GM23248 (cell line): ENCODE measurements at regions not wholly inside any gene's neighbourhood (a gene's known extent, or its start where the extent isn't known, plus 50 kb on each side); places are given as distances from the start of the nearest gene placed in this dataset.

Source experiments
- DNase-seq: peaks from one replicate; pipeline ENCODE4 v3.0.0-alpha.2; 2015
- H2AFZ ChIP-seq: fragments of 200-600 bp; sonication (generic); 2 replicates; pipeline ENCODE4 v1.6.1; 2016; ENCODE audit warnings: antibody characterized with exemption
- H3F3A ChIP-seq: fragments of 200-600 bp; sonication (generic); 2 replicates; pipeline ENCODE4 v1.6.1; 2016; ENCODE audit warnings: mild to moderate bottlenecking, antibody characterized with exemption, mixed run types; ENCODE audit not compliant: insufficient read depth
- H3K27ac ChIP-seq: fragments of 200-600 bp; sonication (generic); 2 replicates; pipeline ENCODE4 v1.5.1; 2016; ENCODE audit warnings: mild to moderate bottlenecking
- H3K27me3 ChIP-seq: fragments of 200-600 bp; sonication (generic); replicated peaks from 2 replicates; pipeline ENCODE4 v1.6.1; 2016; ENCODE audit warnings: mild to moderate bottlenecking; ENCODE audit not compliant: insufficient read depth
- H3K36me3 ChIP-seq: fragments of 200-600 bp; sonication (generic); 2 replicates; pipeline ENCODE4 v1.6.1; 2016; ENCODE audit warnings: low read depth, mild to moderate bottlenecking
- H3K4me1 ChIP-seq: fragments of 200-600 bp; sonication (generic); 2 replicates; pipeline ENCODE4 v1.6.1; 2016; ENCODE audit warnings: mild to moderate bottlenecking; ENCODE audit not compliant: insufficient read depth
- H3K4me2 ChIP-seq: fragments of 200-600 bp; sonication (generic); one replicate; pipeline ENCODE4 v1.6.1; 2016; ENCODE audit warnings: mild to moderate bottlenecking; ENCODE audit not compliant: unreplicated experiment
- H3K4me3 ChIP-seq: fragments of 200-600 bp; sonication (generic); 2 replicates; pipeline ENCODE4 v1.5.1; 2016; ENCODE audit warnings: mild to moderate bottlenecking
- H3K79me2 ChIP-seq: fragments of 200-600 bp; sonication (generic); 2 replicates; pipeline ENCODE4 v1.6.1; 2016; ENCODE audit warnings: mild to moderate bottlenecking; ENCODE audit not compliant: insufficient read depth
- H3K9ac ChIP-seq: fragments of 200-600 bp; sonication (generic); 2 replicates; pipeline ENCODE4 v1.6.1; 2016; ENCODE audit warnings: mild to moderate bottlenecking
- H3K9me2 ChIP-seq: fragments of 200-600 bp; sonication (generic); 2 replicates; pipeline ENCODE4 v1.6.1; 2016; ENCODE audit warnings: mixed run types, mild to moderate bottlenecking, moderate library complexity; ENCODE audit not compliant: insufficient read depth
- H3K9me3 ChIP-seq: fragments of 200-600 bp; sonication (generic); one replicate; pipeline ENCODE4 v1.6.1; 2017; ENCODE audit warnings: low read depth
- H4K20me1 ChIP-seq: fragments of 200-600 bp; sonication (generic); 2 replicates; pipeline ENCODE4 v1.6.0; 2016; ENCODE audit not compliant: insufficient read depth
- EZH2 ChIP-seq: fragments of 200-600 bp; sonication (generic); IDR thresholded peaks from 2 replicates; pipeline ENCODE4 v1.6.1; 2018; ENCODE audit warnings: antibody characterized with exemption, mild to moderate bottlenecking; ENCODE audit not compliant: insufficient read depth, poor library complexity, severe bottlenecking
- EZH2phosphoT487 ChIP-seq: fragments of 200-600 bp; sonication (generic); IDR thresholded peaks from 2 replicates; pipeline ENCODE4 v1.6.1; 2018; ENCODE audit warnings: antibody characterized with exemption, moderate library complexity, mild to moderate bottlenecking, low read depth; ENCODE audit not compliant: insufficient read depth
- WGBS, 2 experiments: methylation state at CpG; one replicate each; pipeline ENCODE4 v1.1.6; 2015 to 2017; ENCODE audit warnings: low lambda C conversion rate in 2 of 2, low coverage in 1 of 2; ENCODE audit errors: missing lambda C conversion rate in 2 of 2; 5-methylcytosine and 5-hydroxymethylcytosine counted together
- in situ Hi-C: fragments of 300-500 bp; cut with MboI; formaldehyde crosslinking; loops from 2 replicates; pipeline ENCODE4 v1.15.0; 2020

GRCh38 chr14:55749946-55750345, 169.9 kb downstream of the KTN1 start:
- Histone ChIP-seq H2AFZ (no peak overlapping the region), H3K79me2 (no peaks in the 10 kb centered on the region), H3K27ac (no peak overlapping the region), H3K9ac (no peak overlapping the region), H3K4me2 (no peak overlapping the region), H3K36me3 (no peaks in the 10 kb centered on the region), H3K9me3 (no peaks in the 10 kb centered on the region), H4K20me1 (no peaks in the 10 kb centered on the region), H3F3A (no peaks in the 10 kb centered on the region), H3K4me1 (no peaks in the 10 kb centered on the region), H3K27me3 (no peaks in the 10 kb centered on the region), H3K9me2 (no peaks in the 10 kb centered on the region), H3K4me3 (no peak overlapping the region)
- in situ Hi-C loops = no loop called here
- WGBS, 2 experiments = 80 to 81% methylated on average over 8 of the region's 8 CpGs
- no peak for DNase-seq
- TF ChIP-seq EZH2phosphoT487 (no peak), EZH2 (no peak)

DNA sequence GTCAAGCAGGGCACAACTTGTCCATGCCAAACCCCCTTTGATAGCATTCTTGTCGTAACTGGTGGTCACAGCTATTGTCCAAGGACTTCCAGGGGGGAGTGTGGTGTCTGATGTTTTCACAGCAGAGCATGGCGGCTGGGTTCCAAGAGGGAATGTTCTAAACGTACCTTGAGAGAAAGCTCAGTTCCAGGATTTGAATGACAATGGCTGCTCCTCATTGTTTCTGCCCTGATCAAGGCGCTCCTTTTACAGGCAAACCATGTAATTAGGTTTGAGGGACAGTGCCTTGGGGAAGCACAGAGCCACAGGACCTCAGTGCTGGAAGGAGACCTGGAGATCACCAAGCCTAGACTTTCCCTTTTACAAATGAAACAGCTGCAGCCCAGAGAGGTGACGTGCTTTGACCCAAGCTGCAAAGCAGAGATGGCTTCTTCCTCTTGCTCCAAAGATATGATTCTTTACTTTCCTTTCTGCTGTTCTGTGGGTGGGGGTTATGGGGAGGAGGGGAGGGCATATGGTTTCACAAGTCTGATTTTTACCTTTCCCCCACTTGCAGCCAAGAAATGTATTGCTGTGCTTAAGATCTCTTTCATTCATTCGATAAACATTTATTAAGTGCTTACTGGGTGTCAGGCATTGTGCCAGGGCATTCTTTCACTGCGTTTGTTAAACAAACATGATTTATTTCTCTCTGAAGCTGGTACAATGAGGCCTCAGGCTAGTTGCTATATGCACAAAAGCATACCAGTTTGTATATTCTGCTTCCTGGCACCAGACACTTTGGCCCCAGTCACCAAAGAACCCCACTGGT, 172.8 kb downstream of the KTN1 start:
- H3K27ac ChIP-seq = no peak overlapping the region
- H3K27me3 ChIP-seq = no peaks in the 10 kb centered on the region
- H3K4me2 ChIP-seq = no peak overlapping the region
- no peaks in the 10 kb centered on the region for H4K20me1 ChIP-seq
- no peak overlapping the region for H3K9ac ChIP-seq
- in situ Hi-C loops = no loop called here
- H3K9me2 ChIP-seq = no peaks in the 10 kb centered on the region
- no peaks in the 10 kb centered on the region for H3K9me3 ChIP-seq
- no peaks in the 10 kb centered on the region for H3K4me1 ChIP-seq
- peak; percentile 39 for DNase-seq
- TF ChIP-seq EZH2phosphoT487 = no peak
- no peak overlapping the region for H2AFZ ChIP-seq
- H3K36me3 ChIP-seq = no peaks in the 10 kb centered on the region
- no peaks in the 10 kb centered on the region for H3F3A ChIP-seq
- WGBS, 2 experiments = 56 to 57% methylated on average over 7 of the region's 7 CpGs
- H3K79me2 ChIP-seq = no peaks in the 10 kb centered on the region
- no peak overlapping the region for H3K4me3 ChIP-seq

DNA sequence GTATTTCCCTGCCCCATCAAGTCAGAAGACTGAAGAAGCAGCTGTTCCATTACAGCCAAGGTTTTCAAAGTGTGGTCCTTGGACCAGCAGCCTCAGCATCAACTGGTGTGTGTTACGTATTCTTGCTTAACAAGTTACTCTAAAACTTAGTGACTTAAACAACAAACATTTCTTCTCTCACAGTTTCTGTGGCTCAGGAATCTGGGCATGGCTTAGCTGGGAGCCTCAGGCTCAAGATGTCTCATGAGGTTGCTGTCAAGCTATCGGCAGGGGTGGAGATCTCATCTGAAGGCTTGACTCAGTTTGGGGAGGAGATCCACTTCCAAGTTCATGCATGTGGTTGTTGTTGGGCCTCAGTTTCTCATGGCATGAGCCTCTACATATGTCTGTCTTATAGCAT, 174.5 kb downstream of the KTN1 start:
- Histone ChIP-seq H3K4me3 (no peak overlapping the region), H2AFZ (no peak overlapping the region), H3K9me2 (no peaks in the 10 kb centered on the region), H3K9me3 (no peaks in the 10 kb centered on the region), H3K79me2 (no peaks in the 10 kb centered on the region), H3K27me3 (no peaks in the 10 kb centered on the region), H3K4me2 (no peak overlapping the region), H3K4me1 (no peaks in the 10 kb centered on the region), H3K36me3 (no peaks in the 10 kb centered on the region), H3K27ac (no peak overlapping the region), H4K20me1 (no peaks in the 10 kb centered on the region), H3F3A (no peaks in the 10 kb centered on the region), H3K9ac (no peak overlapping the region)
- DNase-seq = no peak
- no peak for TF ChIP-seq EZH2
- no peak for TF ChIP-seq EZH2phosphoT487
- in situ Hi-C loops = no loop called here
- 83 to 95% methylated on average over 2 of the region's 2 CpGs for WGBS, 2 experiments

DNA sequence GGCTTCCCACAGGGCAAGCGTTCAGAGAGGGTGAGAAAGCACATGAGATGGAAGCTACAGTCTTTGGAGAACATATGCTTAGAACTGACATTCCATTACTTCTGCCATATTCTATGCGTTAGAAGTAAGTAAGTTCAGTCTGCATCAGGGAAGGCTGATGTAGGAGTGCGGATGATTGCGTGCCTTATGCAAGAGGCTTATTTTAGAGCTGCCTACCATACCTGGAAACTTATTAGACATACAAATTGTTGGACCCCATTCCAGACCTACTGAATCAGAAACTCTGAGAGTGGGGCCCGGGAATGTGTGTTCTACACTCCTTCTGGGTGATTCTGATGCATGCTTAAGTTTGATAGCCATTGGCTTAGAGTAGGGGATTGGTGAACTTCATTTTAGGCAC, 174.9 kb downstream of the KTN1 start:
- TF ChIP-seq EZH2phosphoT487 (no peak), EZH2 (no peak)
- WGBS, 2 experiments = 89 to 90% methylated on average over 5 of the region's 5 CpGs

DNA sequence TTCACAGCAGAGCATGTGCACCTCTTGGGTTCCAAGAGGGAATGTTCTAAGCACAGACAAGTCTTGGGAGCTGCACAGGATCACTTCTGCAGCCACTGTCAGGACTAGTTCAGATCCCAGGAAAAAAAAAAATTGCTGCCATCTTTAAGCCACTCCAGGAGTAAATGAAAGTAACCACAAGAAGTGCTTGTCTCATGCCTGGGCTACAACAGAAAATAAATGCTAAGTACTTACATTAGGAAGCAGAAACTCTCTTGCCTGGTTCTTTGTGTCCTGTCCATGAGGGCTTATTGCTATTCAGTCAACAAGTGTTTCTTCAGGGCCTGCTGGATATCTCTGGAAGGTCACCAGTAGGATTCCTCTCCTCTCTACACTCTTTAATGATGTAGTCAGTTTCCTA, 176.1 kb downstream of the KTN1 start:
- Histone ChIP-seq H3K4me2 (no peak overlapping the region), H3K27ac (no peak overlapping the region), H4K20me1 (no peaks in the 10 kb centered on the region), H3K9me3 (no peaks in the 10 kb centered on the region), H3K4me1 (no peaks in the 10 kb centered on the region), H3K9me2 (no peaks in the 10 kb centered on the region), H3K4me3 (no peak overlapping the region), H3K27me3 (no peaks in the 10 kb centered on the region), H3K9ac (no peak overlapping the region), H3K36me3 (no peaks in the 10 kb centered on the region), H3K79me2 (no peaks in the 10 kb centered on the region), H3F3A (no peaks in the 10 kb centered on the region), H2AFZ (no peak overlapping the region)
- no peak for DNase-seq
- TF ChIP-seq EZH2phosphoT487 (no peak), EZH2 (no peak)
- in situ Hi-C loops = no loop called here

More for the DNA sequence above, 174.9 kb downstream of the KTN1 start:
- Histone ChIP-seq H3K79me2 (no peaks in the 10 kb centered on the region), H3K36me3 (no peaks in the 10 kb centered on the region), H3K9me3 (no peaks in the 10 kb centered on the region), H3K9me2 (no peaks in the 10 kb centered on the region), H3K27me3 (no peaks in the 10 kb centered on the region), H3K4me2 (no peak overlapping the region), H4K20me1 (no peaks in the 10 kb centered on the region), H3K4me3 (no peak overlapping the region), H3K9ac (no peak overlapping the region), H3K27ac (no peak overlapping the region), H3F3A (no peaks in the 10 kb centered on the region), H2AFZ (no peak overlapping the region), H3K4me1 (no peaks in the 10 kb centered on the region)
- in situ Hi-C loops = no loop called here
- DNase-seq = no peak
